Transverse colon (tissue), 4 donors: ENCODE measurements at regions not wholly inside any gene's neighbourhood (a gene's known extent, or its start where the extent isn't known, plus 50 kb on each side); places are given as distances from the start of the nearest gene placed in this dataset.

ENCODE experiments used
- DNase-seq: peaks from one replicate; pipeline ENCODE4 v3.0.0-alpha.2; 2019
- H3K27ac ChIP-seq, 4 donors: fragments of 200-600 bp; sonication (generic); 2 replicates each; pipeline ENCODE4 v1.5.1; 2016 to 2018; ENCODE audit warnings: inconsistent platforms in 4 of 4
- H3K27me3 ChIP-seq: fragments of 200-600 bp; sonication (generic); 2 replicates; pipeline ENCODE4 v1.5.1; 2017; ENCODE audit warnings: inconsistent platforms
- H3K36me3 ChIP-seq, 4 donors: fragments of 200-600 bp; sonication (generic); 2 replicates each; pipeline ENCODE4 v1.5.1; 2017 to 2019; ENCODE audit warnings: inconsistent platforms in 4 of 4
- H3K4me1 ChIP-seq, 4 donors: fragments of 200-600 bp; sonication (generic); 2 replicates each; pipeline ENCODE4 v1.5.1; 2017 to 2020; ENCODE audit warnings: inconsistent platforms in 4 of 4
- H3K4me3 ChIP-seq, 4 donors: fragments of 200-600 bp; sonication (generic); 1 replicate in 1 of 4; 2 replicates in 3 of 4; pipeline versions ENCODE4 v1.5.1 to v1.6.1; 2017 to 2019; ENCODE audit warnings: inconsistent platforms in 4 of 4
- H3K9me3 ChIP-seq, 2 donors: fragments of 200-600 bp; sonication (generic); 2 replicates each; pipeline ENCODE4 v1.5.1; 2017 to 2019; ENCODE audit warnings: inconsistent platforms in 2 of 2
- EP300 ChIP-seq: sonication (generic); formaldehyde crosslinking; IDR thresholded peaks from one replicate; pipeline ENCODE4 v1.6.1; 2017; ENCODE audit warnings: antibody characterized with exemption, low read depth
- POLR2A ChIP-seq: fragments of 450-650 bp; IDR thresholded peaks from one replicate; pipeline ENCODE4 v1.6.1; 2016; ENCODE audit warnings: antibody characterized with exemption, mild to moderate bottlenecking, moderate library complexity
- POLR2AphosphoS5 ChIP-seq, 3 donors: sonication (generic); formaldehyde crosslinking; IDR thresholded peaks; one replicate each; pipeline ENCODE4 v1.6.1; 2016; ENCODE audit warnings: antibody characterized with exemption in 3 of 3
- WGBS, 2 donors: methylation state at CpG; one replicate each; pipeline ENCODE4 v1.1.5; 2018; ENCODE audit warnings: low coverage in 1 of 2; 5-methylcytosine and 5-hydroxymethylcytosine counted together
- in situ Hi-C, 4 donors: fragments of 200-750 bp; cut with MboI; loops; one replicate each; pipeline versions ENCODE4 v1.15.0 to v1.15.1; 2017; ENCODE audit warnings: low sequenced_read_pairs in 3 of 4, low pct_ligation_motif_present in 1 of 4, low pct_unique_long_range_greater_than_20kb in 1 of 4
- intact Hi-C: fragments of 100-400 bp; cut with DNase I; formaldehyde crosslinking; loops from one replicate; pipeline ENCODE4 v1.15.1; 2023; ENCODE audit warnings: low total_unique reads
- TF ChIP-seq, protein P1 (sequence below), 5 experiments: fragments of 200-600 bp in 3 of 5; fragments of 450-650 bp in 2 of 5; sonication (generic) in 3 of 5; IDR thresholded peaks; 1 replicate in 2 of 5; 2 replicates in 3 of 5; pipeline ENCODE4 v1.5.1; 2016 to 2017; ENCODE audit warnings: antibody characterized with exemption in 5 of 5, inconsistent platforms in 3 of 5, mild to moderate bottlenecking in 2 of 5, moderate library complexity in 1 of 5

DNA sequence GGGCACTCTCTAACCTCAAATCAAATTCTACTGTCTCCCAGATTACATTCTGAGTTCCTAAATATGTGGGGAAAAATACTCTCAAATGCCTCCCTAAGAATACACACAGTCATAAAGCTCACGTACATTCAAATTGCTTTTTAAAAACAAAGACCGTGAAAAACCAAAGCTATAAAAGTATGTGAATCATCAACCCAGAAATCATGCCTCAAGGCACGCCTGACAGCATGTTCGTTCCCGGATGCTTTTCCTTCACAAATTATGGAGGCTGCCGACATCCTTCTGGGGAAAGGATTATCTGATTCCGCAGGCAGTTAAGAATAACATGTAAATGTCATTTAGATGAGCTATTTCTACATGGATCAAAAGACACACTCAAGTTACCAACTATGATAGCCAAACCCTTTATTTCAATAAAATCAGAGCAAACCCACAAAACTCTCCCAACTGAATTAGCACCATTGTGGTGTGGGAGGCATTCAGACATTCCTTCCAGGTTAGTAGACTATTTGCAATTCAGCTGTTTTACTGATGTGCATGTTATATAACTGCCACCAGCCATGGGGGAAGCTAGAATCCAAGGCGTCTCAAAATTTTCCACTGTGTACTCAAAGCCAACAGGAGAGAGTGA, 398.2 kb upstream of the TRIB2 start:
- H3K27ac ChIP-seq, result peak overlapping the region; percentile 66 to 84 (median 80)
- WGBS, 2 donors, result 38 to 51% methylated on average over 8 of the region's 8 CpGs
- in situ Hi-C loops, result no loop called here
- no peaks in the 10 kb centered on the region for H3K36me3 ChIP-seq
- peaks cover 15 to 39% (median 36%) of the 10 kb centered on the region in 4 donors for H3K4me1 ChIP-seq
- peak; percentile 46 for DNase-seq
- TF ChIP-seq EP300 (no peak), POLR2A (no peak)
- H3K4me3 ChIP-seq, result no peak overlapping the region
- intact Hi-C loops, result no loop called here
- no peaks in the 10 kb centered on the region for H3K9me3 ChIP-seq
- H3K27me3 ChIP-seq, result no peaks in the 10 kb centered on the region

DNA sequence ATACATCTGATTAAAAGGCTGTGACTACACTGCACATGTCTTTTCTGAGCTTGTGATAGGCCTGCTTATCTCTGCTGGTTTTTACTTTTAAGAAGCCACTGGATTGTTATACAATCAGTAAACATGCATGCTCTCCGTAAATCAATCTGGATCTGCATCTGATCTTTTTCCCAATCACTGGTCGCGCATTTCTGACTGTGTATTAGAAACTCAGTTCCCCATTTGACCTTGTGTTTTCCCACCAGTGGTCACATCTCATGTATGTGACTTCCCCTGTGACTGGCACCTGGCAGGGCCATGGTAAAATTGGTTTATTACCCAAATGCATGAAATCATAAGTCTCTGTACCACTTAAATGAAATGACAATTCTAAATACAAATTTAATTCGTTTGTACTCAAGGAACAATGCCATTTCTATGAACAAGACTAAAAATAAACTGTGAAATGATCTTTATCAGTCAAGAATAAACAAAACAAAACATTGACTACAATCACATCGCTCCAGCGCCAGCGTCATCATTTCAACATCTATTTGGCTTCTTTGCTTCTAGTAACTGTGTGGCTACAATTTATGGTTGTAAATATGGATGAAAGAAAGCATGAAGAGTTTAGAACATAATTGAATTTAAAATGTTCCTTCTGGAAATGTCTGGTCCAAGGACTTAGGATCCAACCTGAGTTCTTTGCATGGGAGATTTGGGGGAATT, 396.6 kb upstream of the TRIB2 start:
- Histone ChIP-seq H3K4me1 (peaks cover 15 to 30% (median 29%) of the 10 kb centered on the region in 4 donors), H3K4me3 (no peak overlapping the region), H3K9me3 (no peaks in the 10 kb centered on the region), H3K27me3 (no peaks in the 10 kb centered on the region), H3K27ac (peak overlapping the region in 2 of 4 donors; percentile 81 to 84), H3K36me3 (no peaks in the 10 kb centered on the region)
- intact Hi-C loops, result no loop called here
- TF ChIP-seq POLR2AphosphoS5 (IDR thresholded peaks at IDR 0.05), result no peak
- TF ChIP-seq EP300, result no peak
- TF ChIP-seq, protein P1, sequence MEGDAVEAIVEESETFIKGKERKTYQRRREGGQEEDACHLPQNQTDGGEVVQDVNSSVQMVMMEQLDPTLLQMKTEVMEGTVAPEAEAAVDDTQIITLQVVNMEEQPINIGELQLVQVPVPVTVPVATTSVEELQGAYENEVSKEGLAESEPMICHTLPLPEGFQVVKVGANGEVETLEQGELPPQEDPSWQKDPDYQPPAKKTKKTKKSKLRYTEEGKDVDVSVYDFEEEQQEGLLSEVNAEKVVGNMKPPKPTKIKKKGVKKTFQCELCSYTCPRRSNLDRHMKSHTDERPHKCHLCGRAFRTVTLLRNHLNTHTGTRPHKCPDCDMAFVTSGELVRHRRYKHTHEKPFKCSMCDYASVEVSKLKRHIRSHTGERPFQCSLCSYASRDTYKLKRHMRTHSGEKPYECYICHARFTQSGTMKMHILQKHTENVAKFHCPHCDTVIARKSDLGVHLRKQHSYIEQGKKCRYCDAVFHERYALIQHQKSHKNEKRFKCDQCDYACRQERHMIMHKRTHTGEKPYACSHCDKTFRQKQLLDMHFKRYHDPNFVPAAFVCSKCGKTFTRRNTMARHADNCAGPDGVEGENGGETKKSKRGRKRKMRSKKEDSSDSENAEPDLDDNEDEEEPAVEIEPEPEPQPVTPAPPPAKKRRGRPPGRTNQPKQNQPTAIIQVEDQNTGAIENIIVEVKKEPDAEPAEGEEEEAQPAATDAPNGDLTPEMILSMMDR (IDR thresholded peaks at IDR 0.05), result no peak
- no peak for TF ChIP-seq POLR2A
- DNase-seq, result no peak
- WGBS, 2 donors, result 49 to 66% methylated on average over 7 of the region's 7 CpGs
- in situ Hi-C loops, result no loop called here

DNA sequence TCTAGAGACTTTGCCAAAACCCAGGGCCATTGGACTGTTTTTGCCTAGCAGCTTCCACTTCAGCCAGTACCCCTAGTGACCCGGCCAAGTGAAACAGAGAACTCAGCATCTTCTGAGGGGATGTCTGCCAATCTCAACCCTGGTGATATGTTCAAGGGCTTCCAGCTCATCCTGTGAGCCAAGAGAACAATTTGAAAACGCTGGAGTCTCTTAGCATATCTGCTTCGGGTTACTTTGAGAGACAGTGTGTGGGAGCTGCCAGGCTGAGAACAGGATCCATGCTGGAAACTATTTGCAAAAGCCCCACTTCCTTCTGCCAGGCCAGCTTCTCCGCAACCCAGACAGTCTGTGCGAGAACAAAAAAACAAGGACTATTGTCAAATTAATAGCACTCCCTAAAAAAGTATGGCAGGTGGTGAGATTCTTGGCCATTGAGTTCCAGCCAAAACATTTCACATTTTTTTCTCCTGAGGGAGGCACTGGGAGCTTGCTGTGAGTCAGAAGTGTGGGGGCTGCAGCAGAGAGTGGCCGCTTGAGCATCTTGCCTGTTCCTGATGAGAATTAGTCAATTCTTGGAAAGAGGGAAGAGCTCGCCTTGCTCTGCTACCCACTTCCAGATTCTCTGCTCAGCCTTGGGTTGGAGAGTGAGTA, 395.6 kb upstream of the TRIB2 start:
- Histone ChIP-seq H3K4me1 (peaks cover 15 to 30% (median 29%) of the 10 kb centered on the region in 4 donors), H3K27me3 (no peaks in the 10 kb centered on the region), H3K36me3 (no peaks in the 10 kb centered on the region), H3K9me3 (no peaks in the 10 kb centered on the region), H3K4me3 (no peak overlapping the region), H3K27ac (peak overlapping the region in 3 of 4 donors; percentile 36 to 57 (median 56))
- 60 to 73% methylated on average over 1 to 7 of the region's 7 CpGs for WGBS, 2 donors
- in situ Hi-C loops, result no loop called here
- intact Hi-C loops, result no loop called here
- DNase-seq, result no peak
- no peak for TF ChIP-seq POLR2A
- no peak for TF ChIP-seq EP300
- TF ChIP-seq, protein P1 (IDR thresholded peaks at IDR 0.05), result no peak
- no peak for TF ChIP-seq POLR2AphosphoS5 (IDR thresholded peaks at IDR 0.05)

DNA sequence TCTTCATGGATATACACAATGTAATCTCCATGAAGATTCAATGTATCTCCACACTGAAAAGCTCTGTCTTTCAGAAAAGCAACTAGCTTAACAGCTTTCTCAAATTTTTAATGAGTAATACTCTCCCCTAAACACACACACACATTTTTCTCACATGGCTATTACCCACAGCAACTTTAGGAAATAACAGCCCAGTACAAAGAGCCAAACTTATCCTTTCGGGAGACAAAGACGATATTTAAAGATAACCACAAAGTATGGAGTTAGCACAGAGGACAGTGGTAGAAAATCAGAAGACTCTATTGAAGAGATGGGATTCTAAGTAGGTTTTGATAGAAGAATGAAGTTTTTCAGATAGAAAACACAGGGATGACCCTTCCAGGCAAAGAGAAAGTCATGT, 394.9 kb upstream of the TRIB2 start:
- no peak overlapping the region for H3K4me3 ChIP-seq
- H3K27ac ChIP-seq, result peak overlapping the region in 1 of 4 donors; percentile 36
- H3K27me3 ChIP-seq, result no peaks in the 10 kb centered on the region
- H3K4me1 ChIP-seq, result peaks cover 15 to 30% (median 29%) of the 10 kb centered on the region in 4 donors
- DNase-seq, result no peak
- TF ChIP-seq, protein P1 (IDR thresholded peaks at IDR 0.05), result no peak
- TF ChIP-seq POLR2A, result no peak
- TF ChIP-seq EP300, result no peak
- no peak for TF ChIP-seq POLR2AphosphoS5 (IDR thresholded peaks at IDR 0.05)
- intact Hi-C loops (no loop called here), in situ Hi-C loops (no loop called here)
- H3K36me3 ChIP-seq, result no peaks in the 10 kb centered on the region
- WGBS, 2 donors, result 90 to 100% methylated on average over 2 of the region's 2 CpGs
- no peaks in the 10 kb centered on the region for H3K9me3 ChIP-seq
